ENCODE measurements at regions not wholly inside any gene's neighbourhood (a gene's known extent, or its start where the extent isn't known, plus 50 kb on each side); places are given as distances from the start of the nearest gene placed in this dataset.

DNA sequence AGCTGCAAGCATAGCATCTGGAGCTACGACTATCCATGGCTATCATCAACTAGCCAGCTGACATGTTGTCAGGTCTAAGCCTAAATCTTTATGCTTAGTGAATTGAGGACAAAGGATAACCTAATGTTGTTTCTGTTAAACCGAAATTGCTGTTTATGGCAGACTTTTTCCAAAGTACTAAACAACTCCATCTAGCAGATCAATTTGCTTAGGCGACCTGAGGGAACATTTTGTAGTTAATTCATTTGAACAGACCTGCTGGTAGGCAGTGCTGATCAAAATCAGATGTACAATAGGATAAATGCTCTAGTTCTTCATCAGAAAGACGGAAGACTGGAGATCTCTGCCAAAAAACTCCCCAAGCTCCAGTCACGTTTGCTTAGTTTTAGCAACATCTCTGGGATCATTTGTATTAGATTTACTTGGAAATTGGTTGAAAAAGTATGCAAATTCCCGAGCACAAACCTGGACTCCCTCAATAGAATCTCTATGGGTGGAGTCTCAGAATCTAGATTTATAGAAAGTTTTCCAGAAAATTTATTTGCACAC lies 301.6 kb upstream of the NRP1 start:
- H3K79me2 ChIP-seq (ENCODE audit: control insufficient read depth, insufficient read depth, low read length): no peaks in the 10 kb centered on the region
- H2AFZ ChIP-seq (ENCODE audit: low read length): no peak overlapping the region
- no peak for DNase-seq (ENCODE audit: low read depth in 2 of 2)
- no peak overlapping the region for H3K9ac ChIP-seq (ENCODE audit: insufficient read depth, low read length)
- H3K27me3 ChIP-seq (ENCODE audit: control insufficient read depth, insufficient read depth, low read length): no peaks in the 10 kb centered on the region
- H3K9me3 ChIP-seq (ENCODE audit: control insufficient read depth, insufficient read depth, low read depth, low read length): no peaks in the 10 kb centered on the region
- no peak overlapping the region for H3K4me3 ChIP-seq (replicated peaks in 1 of 4; ENCODE audit: control extremely low read depth in 1 of 4, insufficient read depth in 1 of 4, low read depth in 3 of 4, low read length in 4 of 4)
- no peak overlapping the region for H3K27ac ChIP-seq (ENCODE audit: insufficient read depth, low read length)
- H3K36me3 ChIP-seq (ENCODE audit: control insufficient read depth, insufficient read depth, low read length): no peaks in the 10 kb centered on the region
- no peak overlapping the region for H3K4me2 ChIP-seq (ENCODE audit: extremely low read depth, insufficient read depth, low read length)
- TF ChIP-seq EZH2 (IDR thresholded peaks at IDR 0.05; ENCODE audit: low read length, missing control alignments): no peak
- no peaks in the 10 kb centered on the region for H4K20me1 ChIP-seq (ENCODE audit: control insufficient read depth, extremely low read depth, insufficient read depth, low read length)
- no peaks in the 10 kb centered on the region for H3K4me1 ChIP-seq (ENCODE audit: control insufficient read depth, extremely low read depth, insufficient read depth, low read length)

- Histone ChIP-seq H3K4me1 (ENCODE audit: control insufficient read depth, extremely low read depth, insufficient read depth, low read length) (no peaks in the 10 kb centered on the region), H3K36me3 (ENCODE audit: control insufficient read depth, insufficient read depth, low read length) (no peaks in the 10 kb centered on the region), H4K20me1 (ENCODE audit: control insufficient read depth, extremely low read depth, insufficient read depth, low read length) (no peaks in the 10 kb centered on the region), H3K9ac (ENCODE audit: insufficient read depth, low read length) (no peak overlapping the region), H3K27me3 (ENCODE audit: control insufficient read depth, insufficient read depth, low read length) (peaks cover 3% of the 10 kb centered on the region), H3K79me2 (ENCODE audit: control insufficient read depth, insufficient read depth, low read length) (no peaks in the 10 kb centered on the region), H3K4me2 (ENCODE audit: extremely low read depth, insufficient read depth, low read length) (no peak overlapping the region), H3K9me3 (ENCODE audit: control insufficient read depth, insufficient read depth, low read depth, low read length) (no peaks in the 10 kb centered on the region), H2AFZ (ENCODE audit: low read length) (no peak overlapping the region), H3K4me3 (replicated peaks in 1 of 4; ENCODE audit: control extremely low read depth in 1 of 4, insufficient read depth in 1 of 4, low read depth in 3 of 4, low read length in 4 of 4) (no peak overlapping the region), H3K27ac (ENCODE audit: insufficient read depth, low read length) (no peak overlapping the region)
- TF ChIP-seq, protein P1, sequence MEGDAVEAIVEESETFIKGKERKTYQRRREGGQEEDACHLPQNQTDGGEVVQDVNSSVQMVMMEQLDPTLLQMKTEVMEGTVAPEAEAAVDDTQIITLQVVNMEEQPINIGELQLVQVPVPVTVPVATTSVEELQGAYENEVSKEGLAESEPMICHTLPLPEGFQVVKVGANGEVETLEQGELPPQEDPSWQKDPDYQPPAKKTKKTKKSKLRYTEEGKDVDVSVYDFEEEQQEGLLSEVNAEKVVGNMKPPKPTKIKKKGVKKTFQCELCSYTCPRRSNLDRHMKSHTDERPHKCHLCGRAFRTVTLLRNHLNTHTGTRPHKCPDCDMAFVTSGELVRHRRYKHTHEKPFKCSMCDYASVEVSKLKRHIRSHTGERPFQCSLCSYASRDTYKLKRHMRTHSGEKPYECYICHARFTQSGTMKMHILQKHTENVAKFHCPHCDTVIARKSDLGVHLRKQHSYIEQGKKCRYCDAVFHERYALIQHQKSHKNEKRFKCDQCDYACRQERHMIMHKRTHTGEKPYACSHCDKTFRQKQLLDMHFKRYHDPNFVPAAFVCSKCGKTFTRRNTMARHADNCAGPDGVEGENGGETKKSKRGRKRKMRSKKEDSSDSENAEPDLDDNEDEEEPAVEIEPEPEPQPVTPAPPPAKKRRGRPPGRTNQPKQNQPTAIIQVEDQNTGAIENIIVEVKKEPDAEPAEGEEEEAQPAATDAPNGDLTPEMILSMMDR (conservative IDR thresholded peaks at IDR 0.05 in 1 of 2, IDR thresholded peaks at IDR 0.05 in 1 of 2; ENCODE audit: low read depth in 1 of 2, low read length in 2 of 2): no peak
- TF ChIP-seq EZH2 (IDR thresholded peaks at IDR 0.05; ENCODE audit: low read length, missing control alignments): no peak
- no peak for DNase-seq (ENCODE audit: low read depth in 2 of 2)
Observed at GRCh38 chr10:33632432-33632831, 298.0 kb upstream of the NRP1 start.

DNA sequence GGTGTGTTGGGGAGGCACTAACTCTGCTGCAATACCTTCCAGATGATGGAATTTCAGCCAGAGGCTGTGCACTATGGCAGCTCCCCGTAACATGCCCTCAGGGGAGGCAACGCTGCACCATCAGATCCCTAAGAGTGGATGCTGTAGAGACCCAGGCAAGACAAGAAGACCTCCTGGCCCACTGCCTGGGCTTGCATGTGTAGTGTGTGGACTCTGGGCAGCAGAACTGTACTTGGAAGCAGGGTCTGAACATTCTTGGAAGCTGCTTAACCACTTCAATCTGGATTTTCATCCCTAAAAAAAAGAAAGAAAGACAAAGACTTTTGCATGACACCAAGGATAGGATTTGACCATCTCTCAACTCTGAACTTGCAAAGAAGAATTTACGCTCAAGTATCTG lies 297.5 kb upstream of the NRP1 start:
- Histone ChIP-seq H3K27ac (ENCODE audit: insufficient read depth, low read length) (no peak overlapping the region), H3K9ac (ENCODE audit: insufficient read depth, low read length) (no peak overlapping the region), H3K4me1 (ENCODE audit: control insufficient read depth, extremely low read depth, insufficient read depth, low read length) (no peaks in the 10 kb centered on the region), H3K9me3 (ENCODE audit: control insufficient read depth, insufficient read depth, low read depth, low read length) (no peaks in the 10 kb centered on the region), H3K4me3 (replicated peaks in 1 of 4; ENCODE audit: control extremely low read depth in 1 of 4, insufficient read depth in 1 of 4, low read depth in 3 of 4, low read length in 4 of 4) (no peak overlapping the region), H4K20me1 (ENCODE audit: control insufficient read depth, extremely low read depth, insufficient read depth, low read length) (no peaks in the 10 kb centered on the region), H3K79me2 (ENCODE audit: control insufficient read depth, insufficient read depth, low read length) (no peaks in the 10 kb centered on the region), H3K27me3 (ENCODE audit: control insufficient read depth, insufficient read depth, low read length) (peaks cover 3% of the 10 kb centered on the region), H3K36me3 (ENCODE audit: control insufficient read depth, insufficient read depth, low read length) (no peaks in the 10 kb centered on the region), H2AFZ (ENCODE audit: low read length) (no peak overlapping the region), H3K4me2 (ENCODE audit: extremely low read depth, insufficient read depth, low read length) (no peak overlapping the region)
- TF ChIP-seq EZH2 (IDR thresholded peaks at IDR 0.05; ENCODE audit: low read length, missing control alignments): no peak
- TF ChIP-seq, protein P1 (conservative IDR thresholded peaks at IDR 0.05 in 1 of 2, IDR thresholded peaks at IDR 0.05 in 1 of 2; ENCODE audit: low read depth in 1 of 2, low read length in 2 of 2): no peak
- DNase-seq (ENCODE audit: low read depth in 2 of 2): no peak
